ENCODE measurements at regions not wholly inside any gene's neighbourhood (a gene's known extent, or its start where the extent isn't known, plus 50 kb on each side); places are given as distances from the start of the nearest gene placed in this dataset.

DNA sequence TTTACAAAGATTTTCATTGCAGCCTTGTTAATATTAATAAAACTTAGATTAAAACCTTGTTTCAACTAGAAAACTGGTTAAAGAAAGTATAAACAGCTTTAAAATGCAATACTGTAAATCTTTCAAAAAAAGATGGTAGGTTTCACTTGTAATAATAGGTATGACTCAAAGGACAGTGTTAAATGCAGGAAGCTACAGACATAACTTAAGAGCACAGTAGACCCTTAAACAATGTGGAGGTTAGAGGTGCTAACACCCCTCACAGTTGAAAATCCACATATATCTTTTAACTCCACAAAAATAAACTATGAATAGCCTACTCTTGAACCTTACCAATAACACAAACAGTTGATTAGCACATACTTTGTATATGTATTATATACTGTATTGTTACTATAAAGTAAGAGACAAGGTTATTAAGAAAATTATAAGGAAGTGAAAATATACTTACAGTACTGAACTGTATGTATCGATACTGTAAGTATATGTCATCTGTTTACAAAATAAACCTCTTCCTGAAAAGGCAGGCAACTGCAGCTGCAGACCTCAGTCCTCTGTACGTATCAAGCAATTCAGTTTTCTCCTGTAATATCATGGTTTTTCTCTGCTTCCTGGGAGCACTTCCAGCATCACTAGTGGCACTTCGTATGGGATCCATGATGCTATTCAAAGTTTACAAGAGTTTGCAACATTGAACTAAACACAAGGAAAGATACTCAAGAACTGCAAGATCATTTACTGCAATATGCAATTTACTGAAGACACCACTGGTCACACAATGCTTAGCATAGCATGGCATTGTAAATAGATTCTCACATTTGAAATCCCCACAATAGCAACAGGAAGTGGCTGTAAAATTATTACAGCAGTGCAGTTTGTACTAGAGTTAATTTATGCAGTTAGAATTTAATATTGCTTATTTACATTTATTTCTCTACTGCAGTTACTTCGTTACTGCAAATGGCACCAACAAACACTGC is 610.5 kb upstream of the LRRTM4 start:
- TF ChIP-seq, protein P1, sequence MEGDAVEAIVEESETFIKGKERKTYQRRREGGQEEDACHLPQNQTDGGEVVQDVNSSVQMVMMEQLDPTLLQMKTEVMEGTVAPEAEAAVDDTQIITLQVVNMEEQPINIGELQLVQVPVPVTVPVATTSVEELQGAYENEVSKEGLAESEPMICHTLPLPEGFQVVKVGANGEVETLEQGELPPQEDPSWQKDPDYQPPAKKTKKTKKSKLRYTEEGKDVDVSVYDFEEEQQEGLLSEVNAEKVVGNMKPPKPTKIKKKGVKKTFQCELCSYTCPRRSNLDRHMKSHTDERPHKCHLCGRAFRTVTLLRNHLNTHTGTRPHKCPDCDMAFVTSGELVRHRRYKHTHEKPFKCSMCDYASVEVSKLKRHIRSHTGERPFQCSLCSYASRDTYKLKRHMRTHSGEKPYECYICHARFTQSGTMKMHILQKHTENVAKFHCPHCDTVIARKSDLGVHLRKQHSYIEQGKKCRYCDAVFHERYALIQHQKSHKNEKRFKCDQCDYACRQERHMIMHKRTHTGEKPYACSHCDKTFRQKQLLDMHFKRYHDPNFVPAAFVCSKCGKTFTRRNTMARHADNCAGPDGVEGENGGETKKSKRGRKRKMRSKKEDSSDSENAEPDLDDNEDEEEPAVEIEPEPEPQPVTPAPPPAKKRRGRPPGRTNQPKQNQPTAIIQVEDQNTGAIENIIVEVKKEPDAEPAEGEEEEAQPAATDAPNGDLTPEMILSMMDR (IDR thresholded peaks at IDR 0.05; ENCODE audit: borderline replicate concordance, extremely low read depth, low read length, poor library complexity, severe bottlenecking) = no peak
- TF ChIP-seq EZH2 (IDR thresholded peaks at IDR 0.05; ENCODE audit: borderline replicate concordance, low read depth, low read length, severe bottlenecking) = no peak

All from DND-41 (cell line).